OCI-LY3 (cell line): ENCODE measurements at regions not wholly inside any gene's neighbourhood (a gene's known extent, or its start where the extent isn't known, plus 50 kb on each side); places are given as distances from the start of the nearest gene placed in this dataset.

Experiments
- H2AFZ ChIP-seq: fragments of 200-600, 300-600 bp; shearing (Covaris generic); 2 replicates; pipeline ENCODE4 v1.6.0; 2014; ENCODE audit warnings: antibody characterized with exemption, low read depth, low read length
- H3K27ac ChIP-seq: fragments of 200-600, 300-600 bp; sonication (generic); 2 replicates; pipeline ENCODE4 v1.5.1; 2014; ENCODE audit warnings: mild to moderate bottlenecking, low read length, moderate library complexity, mixed read lengths
- H3K27me3 ChIP-seq: fragments of 200-600, 300-600 bp; sonication (generic); 2 replicates; pipeline ENCODE4 v1.6.1; 2014; ENCODE audit warnings: low read depth, low read length, mixed read lengths
- H3K36me3 ChIP-seq: fragments of 200-600, 300-600 bp; sonication (generic); replicated peaks from 2 replicates; pipeline ENCODE3; 2014; ENCODE audit warnings: low read depth, low read length, mixed read lengths
- H3K4me1 ChIP-seq: fragments of 300-600, 200-600 bp; sonication (generic); 2 replicates; pipeline ENCODE4 v1.6.1; 2014; ENCODE audit warnings: low read length, mixed read lengths
- H3K4me2 ChIP-seq: fragments of 200-600, 300-600 bp; sonication (generic); 2 replicates; pipeline ENCODE4 v1.6.1; 2014; ENCODE audit warnings: low read length, mixed read lengths
- H3K4me3 ChIP-seq: fragments of 300-600, 200-600 bp; sonication (generic); 2 replicates; pipeline ENCODE4 v1.5.1; 2014; ENCODE audit warnings: antibody characterized with exemption, mild to moderate bottlenecking, low read length, moderate library complexity
- H3K79me2 ChIP-seq: fragments of 300-600, 200-600 bp; shearing (Covaris generic); 2 replicates; pipeline ENCODE4 v1.6.1; 2014; ENCODE audit warnings: mild to moderate bottlenecking, low read length, mixed read lengths
- H3K9ac ChIP-seq: fragments of 300-600, 200-600 bp; shearing (Covaris generic); 2 replicates; pipeline ENCODE4 v1.6.0; 2014; ENCODE audit warnings: mild to moderate bottlenecking, low read length, moderate library complexity
- H3K9me3 ChIP-seq: fragments of 200-600, 300-600 bp; shearing (Covaris generic); 2 replicates; pipeline ENCODE4 v1.6.1; 2014; ENCODE audit warnings: low read length, mixed read lengths; ENCODE audit not compliant: insufficient read depth
- H4K20me1 ChIP-seq: fragments of 200-600, 300-600 bp; sonication (generic); 2 replicates; pipeline ENCODE4 v1.6.1; 2016; ENCODE audit warnings: low read length, mixed read lengths; ENCODE audit not compliant: insufficient read depth
- CTCF ChIP-seq: fragments of 200-600, 300-600 bp; sonication (generic); IDR thresholded peaks from 2 replicates; pipeline ENCODE4 v1.5.1; 2014; ENCODE audit warnings: antibody characterized with exemption, low read length, low read depth
- EZH2phosphoT487 ChIP-seq: fragments of 200-600 bp; shearing (Covaris generic); IDR thresholded peaks from 2 replicates; pipeline ENCODE4 v1.6.1; 2018; ENCODE audit warnings: antibody characterized with exemption, mixed run types, low read depth

GRCh38 chr18:26794230-26795101 lies 71.0 kb downstream of the AQP4 start:
- H3K79me2 ChIP-seq = no peaks in the 10 kb centered on the region
- no peak overlapping the region for H3K4me3 ChIP-seq
- no peaks in the 10 kb centered on the region for H3K27me3 ChIP-seq
- no peak overlapping the region for H2AFZ ChIP-seq
- no peak overlapping the region for H3K4me2 ChIP-seq
- H4K20me1 ChIP-seq = no peaks in the 10 kb centered on the region
- no peak overlapping the region for H3K27ac ChIP-seq
- no peaks in the 10 kb centered on the region for H3K9me3 ChIP-seq
- H3K4me1 ChIP-seq = no peaks in the 10 kb centered on the region
- H3K36me3 ChIP-seq = no peaks in the 10 kb centered on the region
- H3K9ac ChIP-seq = no peak overlapping the region
- TF ChIP-seq EZH2phosphoT487 (no peak), CTCF (no peak)

- no peak for TF ChIP-seq EZH2phosphoT487
- TF ChIP-seq CTCF = no peak
- Histone ChIP-seq H2AFZ (no peak overlapping the region), H3K9ac (no peak overlapping the region), H3K27ac (no peak overlapping the region), H3K4me3 (no peak overlapping the region), H3K27me3 (no peaks in the 10 kb centered on the region), H3K4me2 (no peak overlapping the region), H3K4me1 (no peaks in the 10 kb centered on the region), H3K9me3 (no peaks in the 10 kb centered on the region), H4K20me1 (no peaks in the 10 kb centered on the region), H3K79me2 (no peaks in the 10 kb centered on the region), H3K36me3 (no peaks in the 10 kb centered on the region)
Measured at GRCh38 chr18:26792661-26793060, 72.8 kb downstream of the AQP4 start.

- Histone ChIP-seq H3K79me2 (no peaks in the 10 kb centered on the region), H4K20me1 (no peaks in the 10 kb centered on the region), H3K9ac (no peak overlapping the region), H3K4me1 (no peaks in the 10 kb centered on the region), H3K36me3 (no peaks in the 10 kb centered on the region), H2AFZ (no peak overlapping the region), H3K27ac (no peak overlapping the region), H3K4me3 (no peak overlapping the region), H3K27me3 (no peaks in the 10 kb centered on the region), H3K9me3 (no peaks in the 10 kb centered on the region), H3K4me2 (no peak overlapping the region)
- TF ChIP-seq CTCF (no peak), EZH2phosphoT487 (no peak)
Measured at GRCh38 chr18:26791676-26792075, 73.8 kb downstream of the AQP4 start.

- Histone ChIP-seq H3K9me3 (no peaks in the 10 kb centered on the region), H3K4me1 (peaks cover 22% of the 10 kb centered on the region), H2AFZ (no peak overlapping the region), H3K4me3 (no peak overlapping the region), H3K9ac (no peak overlapping the region), H3K4me2 (no peak overlapping the region), H3K36me3 (no peaks in the 10 kb centered on the region), H4K20me1 (no peaks in the 10 kb centered on the region), H3K27ac (no peak overlapping the region), H3K27me3 (peaks cover 10% of the 10 kb centered on the region), H3K79me2 (no peaks in the 10 kb centered on the region)
- TF ChIP-seq CTCF = no peak
- no peak for TF ChIP-seq EZH2phosphoT487
Measured at GRCh38 chr18:26784599-26784998, 80.9 kb downstream of the AQP4 start.
